ELF-1 (cell line): ENCODE measurements at regions not wholly inside any gene's neighbourhood (a gene's known extent, or its start where the extent isn't known, plus 50 kb on each side); places are given as distances from the start of the nearest gene placed in this dataset.
"Not testable (repeated sequence)": the region's sequence is repeated elsewhere in the genome, so short reads cannot be mapped to it uniquely, and the experiment has no call there.

Experiments
- DNase-seq: peaks from one replicate; pipeline ENCODE4 v3.0.0-alpha.2; 2016; ENCODE audit warnings: low read depth, low spot score

DNA sequence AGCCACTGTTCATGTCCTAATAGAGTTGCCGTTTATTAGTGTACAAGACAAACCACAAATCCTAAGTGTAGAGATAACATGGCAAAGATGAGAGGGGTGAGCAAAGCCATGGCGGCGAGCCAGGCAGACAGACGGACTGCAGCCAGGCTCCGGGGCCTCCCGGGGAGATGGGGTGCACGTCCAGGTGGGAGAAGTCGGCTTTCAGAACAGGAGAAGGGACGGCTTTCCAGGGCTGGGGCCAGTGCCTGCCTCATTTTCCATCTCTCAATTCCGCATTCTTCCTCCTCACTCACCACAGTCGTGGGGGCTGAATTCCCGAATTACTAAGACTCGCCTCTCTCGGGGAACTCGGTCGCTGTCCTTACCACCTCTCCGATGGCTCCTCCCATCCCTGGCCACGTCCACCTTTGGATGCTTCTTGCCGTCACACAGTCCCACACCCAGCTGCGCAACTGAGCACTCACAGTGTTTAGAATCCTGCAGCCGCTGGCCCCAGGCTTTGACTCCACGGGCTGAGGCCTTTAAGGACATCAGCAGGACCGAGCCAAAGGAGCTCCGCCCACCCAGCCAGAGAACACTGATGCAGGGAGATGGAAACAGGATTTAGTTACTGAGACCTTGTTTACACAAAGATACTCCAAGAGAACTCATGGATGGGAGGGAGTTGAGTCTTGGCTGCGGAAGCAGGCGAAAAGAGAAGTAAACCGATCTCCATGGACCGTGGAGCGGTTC lies 59.7 kb downstream of the RNF112 start:
- DNase-seq, result peak; percentile 84

DNA sequence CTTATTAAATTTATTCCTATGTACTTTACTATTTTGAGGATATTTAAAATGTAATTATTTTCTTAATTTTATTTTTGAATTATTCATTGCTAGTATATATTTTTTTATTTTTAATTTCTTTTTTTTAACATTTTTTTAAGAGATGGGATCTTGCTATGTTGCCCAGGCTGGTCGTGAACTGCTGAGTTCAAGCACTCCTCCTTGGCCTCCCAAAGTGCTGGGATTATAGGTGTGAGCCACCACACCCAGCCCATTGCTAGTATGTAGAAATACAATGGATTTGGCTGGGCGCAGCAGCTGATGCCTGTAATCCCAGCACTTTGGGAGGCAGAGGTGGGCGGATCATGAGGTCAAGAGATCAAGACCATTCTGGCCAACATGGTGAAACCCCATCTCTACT lies 59.2 kb upstream of the SLC47A1 start:
- DNase-seq, result not testable (repeated sequence)

DNA sequence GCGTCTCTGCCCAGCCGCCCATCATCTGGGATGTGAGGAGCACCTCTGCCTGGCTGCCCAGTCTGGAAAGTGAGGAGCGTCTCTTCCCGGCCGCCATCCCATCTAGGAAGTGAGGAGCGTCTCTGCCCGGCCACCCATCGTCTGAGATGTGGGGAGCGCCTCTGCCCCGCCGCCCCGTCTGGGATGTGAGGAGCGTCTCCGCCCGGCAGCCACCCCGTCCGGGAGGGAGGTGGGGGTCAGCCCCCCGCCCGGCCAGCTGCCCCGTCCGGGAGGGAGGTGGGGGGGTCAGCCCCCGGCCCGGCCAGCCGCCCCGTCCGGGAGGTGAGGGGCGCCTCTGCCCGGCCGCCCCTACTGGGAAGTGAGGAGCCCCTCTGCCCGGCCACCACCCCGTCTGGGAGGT lies 57.9 kb upstream of the SLC47A1 start:
- DNase-seq, result not testable (repeated sequence)

DNA sequence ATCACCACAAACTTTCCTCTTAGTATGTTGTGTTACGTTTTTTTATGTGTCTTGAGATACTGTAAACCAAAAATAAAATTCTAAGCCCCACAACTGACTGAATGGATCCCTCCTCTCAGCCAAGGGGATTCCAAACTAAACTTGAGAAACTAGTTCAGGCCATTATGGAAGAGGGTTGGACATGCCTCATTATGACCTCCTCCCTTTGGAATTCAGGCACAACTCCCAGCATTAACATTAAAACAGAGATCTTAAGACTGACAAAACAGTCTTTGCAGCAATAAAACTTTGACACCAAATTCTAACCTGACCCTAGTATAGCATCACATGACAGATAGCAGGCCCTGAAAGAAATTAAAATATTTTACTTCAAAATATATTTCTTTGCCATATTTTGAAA lies 51.1 kb upstream of the SLC47A1 start:
- peak; percentile 70 for DNase-seq
